Lower lobe of right lung (tissue), 2 donors: ENCODE measurements at regions not wholly inside any gene's neighbourhood (a gene's known extent, or its start where the extent isn't known, plus 50 kb on each side); places are given as distances from the start of the nearest gene placed in this dataset.

Source experiments
- ATAC-seq, 2 donors: fragments of 200-7000 bp; cut with Tn5 transposase; one replicate each; pipeline ENCODE4 v1.9.1; 2020 to 2022; ENCODE audit warnings: mild to moderate bottlenecking in 2 of 2, moderate library complexity in 2 of 2
- DNase-seq: peaks from one replicate; pipeline ENCODE4 v3.0.0-alpha.2; 2020
- H3K27ac ChIP-seq: fragments of 200-600 bp; one replicate; pipeline ENCODE4 v1.8.0; 2022
- H3K27me3 ChIP-seq: fragments of 200-600 bp; one replicate; pipeline ENCODE4 v1.8.0; 2022; ENCODE audit warnings: low read depth
- H3K36me3 ChIP-seq: fragments of 200-600 bp; one replicate; pipeline ENCODE4 v1.8.0; 2022; ENCODE audit warnings: mild to moderate bottlenecking
- H3K4me1 ChIP-seq: fragments of 200-600 bp; one replicate; pipeline ENCODE4 v1.8.0; 2022
- H3K4me3 ChIP-seq: fragments of 200-600 bp; one replicate; pipeline ENCODE4 v1.8.0; 2022; ENCODE audit warnings: mild to moderate bottlenecking
- H3K9me3 ChIP-seq: fragments of 200-600 bp; one replicate; pipeline ENCODE4 v1.8.0; 2022
- CTCF ChIP-seq: fragments of 200-600 bp; IDR thresholded peaks from one replicate; pipeline ENCODE4 v1.8.0; 2022; ENCODE audit warnings: antibody characterized with exemption, mild to moderate bottlenecking
- intact Hi-C: fragments of 100-400 bp; cut with DNase I; formaldehyde crosslinking; loops from one replicate; pipeline ENCODE4 v1.11.0; 2022
- donor health status: DM: no; HTN: yes; CAD: no; lungs with severe emphysema.

- H3K36me3 ChIP-seq: no peaks in the 10 kb centered on the region
- no peak overlapping the region for H3K4me3 ChIP-seq
- TF ChIP-seq CTCF: no peak
- no peaks in the 10 kb centered on the region for H3K9me3 ChIP-seq
- no peak for DNase-seq
- intact Hi-C loops: no loop called here
- no peak for ATAC-seq
- H3K4me1 ChIP-seq: no peaks in the 10 kb centered on the region
- H3K27me3 ChIP-seq: no peaks in the 10 kb centered on the region
- no peak overlapping the region for H3K27ac ChIP-seq
Measured at GRCh38 chr5:167219298-167219697, 1072.1 kb upstream of the WWC1 start.

- intact Hi-C loops: no loop called here
- H3K4me3 ChIP-seq: no peak overlapping the region
Measured at GRCh38 chr5:167226386-167226785, 1065.1 kb upstream of the WWC1 start.

GRCh38 chr5:167228134-167228533 lies 1063.3 kb upstream of the WWC1 start:
- H3K27ac ChIP-seq: no peak overlapping the region
- no peaks in the 10 kb centered on the region for H3K36me3 ChIP-seq
- ATAC-seq: no peak
- DNase-seq: no peak
- no peak for TF ChIP-seq CTCF
- no peaks in the 10 kb centered on the region for H3K4me1 ChIP-seq
- intact Hi-C loops: no loop called here
- no peak overlapping the region for H3K4me3 ChIP-seq
- peaks cover 5% of the 10 kb centered on the region for H3K9me3 ChIP-seq
- H3K27me3 ChIP-seq: no peaks in the 10 kb centered on the region

More at GRCh38 chr5:167226386-167226785, 1065.1 kb upstream of the WWC1 start:
- Histone ChIP-seq H3K27me3 (no peaks in the 10 kb centered on the region), H3K9me3 (peaks cover 5% of the 10 kb centered on the region), H3K27ac (no peak overlapping the region), H3K36me3 (no peaks in the 10 kb centered on the region), H3K4me1 (no peaks in the 10 kb centered on the region)
- DNase-seq (no peak), ATAC-seq (no peak)
- no peak for TF ChIP-seq CTCF

GRCh38 chr5:167229751-167230150 lies 1061.7 kb upstream of the WWC1 start:
- ATAC-seq (no peak), DNase-seq (no peak)
- Histone ChIP-seq H3K36me3 (no peaks in the 10 kb centered on the region), H3K9me3 (peaks cover 5% of the 10 kb centered on the region), H3K4me1 (no peaks in the 10 kb centered on the region), H3K4me3 (no peak overlapping the region), H3K27ac (no peak overlapping the region), H3K27me3 (no peaks in the 10 kb centered on the region)
- no peak for TF ChIP-seq CTCF
- intact Hi-C loops: no loop called here

- Histone ChIP-seq H3K9me3 (peaks cover 5% of the 10 kb centered on the region), H3K4me1 (no peaks in the 10 kb centered on the region), H3K27ac (no peak overlapping the region), H3K36me3 (no peaks in the 10 kb centered on the region), H3K4me3 (no peak overlapping the region), H3K27me3 (no peaks in the 10 kb centered on the region)
- no peak for TF ChIP-seq CTCF
- intact Hi-C loops: no loop called here
- ATAC-seq (no peak), DNase-seq (no peak)
Measured at GRCh38 chr5:167230414-167230813, 1061.0 kb upstream of the WWC1 start.

- no peak for TF ChIP-seq CTCF
- intact Hi-C loops: no loop called here
Measured at GRCh38 chr5:167232675-167233311, 1058.7 kb upstream of the WWC1 start.

More at GRCh38 chr5:167232675-167233311, 1058.7 kb upstream of the WWC1 start:
- no peak for ATAC-seq
- H3K27ac ChIP-seq: no peak overlapping the region
- no peaks in the 10 kb centered on the region for H3K27me3 ChIP-seq
- H3K4me1 ChIP-seq: no peaks in the 10 kb centered on the region
- H3K4me3 ChIP-seq: no peak overlapping the region
- DNase-seq: no peak
- H3K9me3 ChIP-seq: peaks cover 5% of the 10 kb centered on the region
- H3K36me3 ChIP-seq: no peaks in the 10 kb centered on the region
